ENCODE measurements at regions not wholly inside any gene's neighbourhood (a gene's known extent, or its start where the extent isn't known, plus 50 kb on each side); places are given as distances from the start of the nearest gene placed in this dataset.

GRCh38 chr10:27451054-27451453 is 53.0 kb upstream of the RAB18 start:
- DNase-seq (ENCODE audit: low read depth in 2 of 3, low spot score in 1 of 3) = no peak

- DNase-seq (ENCODE audit: low read depth in 2 of 3, low spot score in 1 of 3) = no peak
Observed at GRCh38 chr10:27450225-27450624, 53.9 kb upstream of the RAB18 start.

GRCh38 chr10:27449571-27449970 is 54.5 kb upstream of the RAB18 start:
- no peak for DNase-seq (ENCODE audit: low read depth in 2 of 3, low spot score in 1 of 3)

GRCh38 chr10:27448921-27449320 is 55.2 kb upstream of the RAB18 start:
- no peak for DNase-seq (ENCODE audit: low read depth in 2 of 3, low spot score in 1 of 3)

GRCh38 chr10:27447540-27447939 is 56.6 kb upstream of the RAB18 start:
- no peak for DNase-seq (ENCODE audit: low read depth in 2 of 3, low spot score in 1 of 3)

GRCh38 chr10:27446091-27446918 is 57.8 kb upstream of the RAB18 start:
- no peak for DNase-seq (ENCODE audit: low read depth in 2 of 3, low spot score in 1 of 3)

GRCh38 chr10:27445070-27445469 is 59.0 kb upstream of the RAB18 start:
- DNase-seq (ENCODE audit: low read depth in 2 of 3, low spot score in 1 of 3) = no peak

GRCh38 chr10:27440478-27440877 is 63.6 kb upstream of the RAB18 start:
- DNase-seq (ENCODE audit: low read depth in 2 of 3, low spot score in 1 of 3) = no peak

GRCh38 chr10:27440021-27440420 is 64.1 kb upstream of the RAB18 start:
- no peak for DNase-seq (ENCODE audit: low read depth in 2 of 3, low spot score in 1 of 3)

- DNase-seq (ENCODE audit: low read depth in 2 of 3, low spot score in 1 of 3) = no peak
Observed at GRCh38 chr10:27439101-27439500, 65.0 kb upstream of the RAB18 start.

GRCh38 chr10:27437775-27438174 is 66.3 kb upstream of the RAB18 start:
- no peak for DNase-seq (ENCODE audit: low read depth in 2 of 3, low spot score in 1 of 3)

- no peak for DNase-seq (ENCODE audit: low read depth in 2 of 3, low spot score in 1 of 3)
Observed at GRCh38 chr10:27436710-27437109, 67.4 kb upstream of the RAB18 start.

- no peak for DNase-seq (ENCODE audit: low read depth in 2 of 3, low spot score in 1 of 3)
Observed at GRCh38 chr10:27433976-27434375, 70.1 kb upstream of the RAB18 start.

- DNase-seq (ENCODE audit: low read depth in 2 of 3, low spot score in 1 of 3) = no peak
Observed at GRCh38 chr10:27426948-27427467, 77.1 kb upstream of the RAB18 start.

- no peak for DNase-seq (ENCODE audit: low read depth in 2 of 3, low spot score in 1 of 3)
Observed at GRCh38 chr10:27413831-27414348, 90.2 kb upstream of the RAB18 start.

GRCh38 chr10:27413387-27413786 is 90.7 kb upstream of the RAB18 start:
- no peak for DNase-seq (ENCODE audit: low read depth in 2 of 3, low spot score in 1 of 3)

- DNase-seq (ENCODE audit: low read depth in 2 of 3, low spot score in 1 of 3) = no peak
Observed at GRCh38 chr10:27410153-27410552, 94.0 kb upstream of the RAB18 start.

GRCh38 chr10:27407271-27407670 is 96.8 kb upstream of the RAB18 start:
- DNase-seq (ENCODE audit: low read depth in 2 of 3, low spot score in 1 of 3) = no peak

- DNase-seq (ENCODE audit: low read depth in 2 of 3, low spot score in 1 of 3) = no peak
Observed at GRCh38 chr10:27399871-27400270, 104.2 kb upstream of the RAB18 start.

- DNase-seq (ENCODE audit: low read depth in 2 of 3, low spot score in 1 of 3) = no peak
Observed at GRCh38 chr10:27393961-27394360, 110.1 kb upstream of the RAB18 start.

GRCh38 chr10:27392606-27393005 is 111.5 kb upstream of the RAB18 start:
- DNase-seq (ENCODE audit: low read depth in 2 of 3, low spot score in 1 of 3) = no peak

- DNase-seq (ENCODE audit: low read depth in 2 of 3, low spot score in 1 of 3) = no peak
Observed at GRCh38 chr10:27391916-27392315, 112.2 kb upstream of the RAB18 start.

GRCh38 chr10:27391325-27391724 is 112.8 kb upstream of the RAB18 start:
- DNase-seq (ENCODE audit: low read depth in 2 of 3, low spot score in 1 of 3) = no peak

Measured in stimulated activated CD4-positive, alpha-beta T cell treated with anti-CD3 and anti-CD28 coated beads, Interleukin-12 subunit alpha, Interleukin-12 subunit beta, amount 100 ng/mL, for 48 hours (primary cell).